PC-3 (cell line): ENCODE measurements at regions not wholly inside any gene's neighbourhood (a gene's known extent, or its start where the extent isn't known, plus 50 kb on each side); places are given as distances from the start of the nearest gene placed in this dataset.

Source experiments
- CTCF ChIP-seq: fragments of 300-600 bp; sonication (generic); conservative IDR thresholded peaks from 2 replicates; pipeline ENCODE4 v1.5.1; 2017; ENCODE audit warnings: antibody characterized with exemption, low read depth, mild to moderate bottlenecking, low read length
- EZH2 ChIP-seq: fragments of 300-600 bp; sonication (generic); IDR thresholded peaks from one replicate; pipeline ENCODE4 v1.6.1; 2017; ENCODE audit warnings: antibody characterized with exemption, mild to moderate bottlenecking, low read length; ENCODE audit not compliant: unreplicated experiment
- EZH2phosphoT487 ChIP-seq: fragments of 300-600 bp; sonication (generic); IDR thresholded peaks from 2 replicates; pipeline ENCODE4 v1.6.1; 2018; ENCODE audit warnings: mild to moderate bottlenecking, antibody characterized with exemption, low read length, borderline replicate concordance

DNA sequence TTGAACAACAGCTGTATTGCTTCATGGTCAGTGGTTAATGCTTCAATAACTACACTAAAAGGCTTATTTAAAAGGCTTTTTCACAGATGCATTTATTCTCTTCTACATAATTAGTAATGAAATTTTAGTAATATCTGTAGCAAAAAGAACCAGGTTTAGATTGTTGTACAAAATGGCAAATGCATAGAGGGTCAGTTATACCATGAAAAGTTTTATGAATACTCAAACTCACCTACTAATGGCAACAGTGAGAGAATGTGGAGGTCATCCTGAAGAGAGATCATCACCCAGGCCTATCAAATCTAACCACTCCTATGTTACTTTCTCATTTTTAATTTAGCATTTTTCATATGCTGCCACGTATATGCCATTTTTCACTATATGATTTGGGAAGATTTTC is 444.3 kb upstream of the CDH9 start:
- TF ChIP-seq EZH2 = no peak
- no peak for TF ChIP-seq CTCF
- TF ChIP-seq EZH2phosphoT487 = no peak
